ENCODE measurements at regions not wholly inside any gene's neighbourhood (a gene's known extent, or its start where the extent isn't known, plus 50 kb on each side); places are given as distances from the start of the nearest gene placed in this dataset.
"Not testable (repeated sequence)": the region's sequence is repeated elsewhere in the genome, so short reads cannot be mapped to it uniquely, and the experiment has no call there.

DNA sequence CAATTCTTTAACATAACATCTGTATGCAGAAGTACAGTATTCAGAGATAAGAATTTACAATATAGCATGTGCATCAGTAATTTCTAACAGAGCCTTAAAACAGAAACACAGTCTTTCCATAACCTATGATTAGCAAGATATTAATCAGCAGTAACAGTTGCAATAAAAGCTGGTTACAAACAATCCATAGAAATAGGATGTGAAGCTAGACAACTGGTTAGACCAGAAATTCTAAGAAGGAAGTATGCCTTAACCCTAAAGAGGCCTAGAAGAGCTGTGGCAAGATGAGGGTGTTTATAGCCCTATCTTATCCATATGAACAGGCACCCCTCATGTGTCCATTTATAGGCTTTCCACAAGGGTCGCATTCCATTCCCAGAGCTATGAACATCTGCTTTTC, 492.1 kb upstream of the CBLB start:
- DNase-seq = not testable (repeated sequence)

- DNase-seq = no peak
Measured at GRCh38 chr3:106364477-106364876, 495.7 kb upstream of the CBLB start.

DNA sequence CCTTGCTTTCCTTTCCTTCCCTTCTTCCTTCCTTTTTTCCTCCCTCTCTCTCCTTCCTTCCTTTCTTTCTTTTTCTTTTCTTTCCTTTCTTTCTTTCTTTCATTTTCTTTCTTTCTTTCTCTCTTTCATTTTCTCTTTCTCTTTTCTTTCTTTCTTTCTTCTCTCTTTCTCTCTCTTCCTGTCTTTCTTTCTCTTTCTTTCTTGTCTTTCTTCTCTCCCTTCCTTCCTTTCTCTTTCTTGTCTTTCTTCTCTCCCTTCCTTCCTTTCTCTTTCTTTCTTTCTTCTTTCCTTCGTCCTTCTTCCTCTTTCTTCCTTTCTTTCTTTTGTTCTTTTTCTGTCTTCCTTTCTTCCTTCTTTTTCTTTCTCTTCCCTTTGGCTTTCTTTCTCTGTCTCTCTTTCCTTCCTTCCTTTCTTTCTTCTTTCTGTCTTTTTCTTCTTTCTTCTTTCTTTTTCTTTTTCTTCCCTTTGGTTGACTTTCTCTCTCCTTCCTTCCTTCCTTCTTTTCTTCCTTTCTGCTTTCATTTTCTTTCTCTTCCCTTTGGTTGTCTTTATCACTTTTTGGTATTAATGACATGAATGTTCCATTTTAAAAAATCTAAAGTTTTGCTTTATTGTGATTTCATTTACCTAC, 496.4 kb upstream of the CBLB start:
- DNase-seq = no peak

- DNase-seq = no peak
Measured at GRCh38 chr3:106366352-106366751, 497.5 kb upstream of the CBLB start.

DNA sequence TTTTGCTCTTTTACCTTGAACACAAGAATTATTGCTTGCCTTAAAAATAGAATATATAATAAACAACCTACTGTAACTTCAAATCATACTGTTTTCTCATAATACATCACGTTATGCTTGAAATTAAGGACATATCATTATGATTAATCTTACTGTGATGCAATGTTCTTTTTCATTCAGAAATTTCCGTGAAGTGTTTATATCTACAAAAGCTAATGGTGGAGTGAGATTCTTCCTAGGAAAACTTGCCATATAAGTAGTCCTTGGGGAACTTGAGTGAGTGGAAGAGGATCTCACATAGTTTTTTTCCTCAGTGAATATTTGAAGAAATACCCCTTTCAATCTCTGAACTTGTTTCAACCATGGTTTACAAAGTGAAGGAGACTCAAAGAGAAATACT, 498.7 kb upstream of the CBLB start:
- DNase-seq = no peak

DNA sequence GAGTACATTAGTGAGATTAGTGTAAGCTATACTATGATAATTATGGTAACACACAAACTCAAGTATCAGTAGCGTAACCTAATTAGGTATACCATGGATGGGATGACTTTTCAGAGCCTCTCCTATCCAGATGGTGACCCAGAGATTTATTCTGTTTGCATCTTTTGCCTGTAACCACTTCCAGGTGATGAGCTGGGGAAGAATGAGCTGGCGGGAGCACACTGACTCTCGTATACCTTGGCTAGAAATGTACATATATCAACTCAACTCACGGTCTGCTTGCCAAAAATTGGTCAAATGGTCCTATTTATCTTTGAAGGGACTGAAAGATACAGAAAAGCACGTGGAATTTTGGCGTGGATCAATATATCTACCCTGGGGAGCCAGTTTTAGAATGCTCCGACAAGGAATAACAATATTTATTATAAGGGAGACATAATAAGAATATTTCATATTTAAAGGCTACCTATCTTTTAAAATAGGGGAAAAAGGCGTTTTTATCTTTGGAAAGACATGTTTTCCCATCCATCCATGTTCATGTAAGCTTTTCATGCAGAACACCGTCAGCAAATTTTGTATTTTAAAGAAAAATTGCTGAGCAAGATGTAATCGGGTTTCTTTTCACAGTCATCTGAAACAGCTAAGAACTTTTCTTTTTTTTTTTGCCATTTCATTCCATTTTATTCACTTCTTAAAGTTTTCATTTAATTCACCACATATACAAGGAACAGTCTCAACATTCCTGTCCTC, 502.6 kb upstream of the CBLB start:
- DNase-seq = peak; percentile 78 to 96

DNA sequence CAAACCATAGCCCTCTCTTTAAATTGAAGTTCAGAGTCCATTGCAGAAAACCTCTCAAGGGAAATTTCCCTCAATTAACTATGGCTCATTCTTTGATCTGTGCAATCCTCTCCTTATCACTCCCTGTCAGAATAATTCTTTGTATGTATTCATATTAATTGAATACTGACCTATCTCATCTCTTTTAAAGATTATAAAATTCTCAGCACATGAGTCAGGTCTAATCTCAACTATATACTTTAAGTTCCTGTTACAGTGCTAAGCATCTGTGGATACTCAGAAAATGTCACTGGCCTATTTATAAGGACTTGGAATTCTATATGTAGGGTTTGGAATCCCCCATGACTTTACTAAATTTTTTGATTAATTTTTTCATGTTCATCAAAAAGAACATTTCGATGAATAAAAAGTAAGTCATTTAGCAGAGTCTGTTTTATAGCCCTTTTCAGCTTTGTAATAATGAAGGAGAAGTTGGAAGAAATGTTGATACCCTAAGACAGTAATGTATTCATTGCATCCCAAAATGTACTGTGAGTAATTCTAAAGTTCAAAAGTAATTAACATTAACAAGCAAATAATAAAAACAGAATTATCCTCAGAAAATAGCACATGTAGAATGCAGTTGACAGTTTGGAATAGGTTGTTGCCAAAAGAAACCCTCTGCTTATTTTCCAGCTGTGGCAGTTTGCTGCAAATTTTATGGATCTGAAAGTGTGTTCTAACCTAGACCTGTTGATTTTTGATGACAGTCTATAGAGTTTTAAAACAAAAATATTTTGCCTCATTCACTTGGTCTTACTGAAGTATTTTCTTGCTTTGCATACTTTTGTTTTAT, 503.4 kb upstream of the CBLB start:
- DNase-seq = no peak

GRCh38 chr3:106372806-106373190, 504.0 kb upstream of the CBLB start:
- DNase-seq = no peak

DNA sequence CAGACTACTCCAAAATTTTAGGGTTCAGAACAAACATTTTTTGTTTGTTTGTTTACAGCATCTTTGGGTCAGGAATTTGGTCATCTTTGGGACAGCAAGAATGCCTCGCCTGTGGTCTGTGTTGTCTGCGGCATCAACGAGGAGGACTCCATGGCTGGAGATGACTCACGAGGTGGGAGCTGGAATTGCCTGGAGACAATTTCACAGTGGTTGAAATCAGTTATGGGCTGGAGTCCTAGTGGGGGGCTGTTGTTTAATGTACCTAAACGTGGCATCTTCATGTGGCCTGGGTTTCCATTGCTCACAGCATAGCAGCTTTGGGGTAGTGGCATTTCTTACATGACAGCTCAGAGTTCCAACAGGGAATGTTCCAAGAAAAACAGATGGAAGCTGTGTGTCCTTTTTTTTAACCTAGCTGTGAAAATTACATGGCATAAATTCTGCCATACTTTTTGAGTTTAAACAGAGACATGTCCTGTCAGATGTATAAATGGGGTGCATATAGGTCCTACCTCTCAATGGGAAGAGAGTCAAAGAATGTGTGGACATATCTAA, 507.3 kb upstream of the CBLB start:
- DNase-seq = no peak

DNA sequence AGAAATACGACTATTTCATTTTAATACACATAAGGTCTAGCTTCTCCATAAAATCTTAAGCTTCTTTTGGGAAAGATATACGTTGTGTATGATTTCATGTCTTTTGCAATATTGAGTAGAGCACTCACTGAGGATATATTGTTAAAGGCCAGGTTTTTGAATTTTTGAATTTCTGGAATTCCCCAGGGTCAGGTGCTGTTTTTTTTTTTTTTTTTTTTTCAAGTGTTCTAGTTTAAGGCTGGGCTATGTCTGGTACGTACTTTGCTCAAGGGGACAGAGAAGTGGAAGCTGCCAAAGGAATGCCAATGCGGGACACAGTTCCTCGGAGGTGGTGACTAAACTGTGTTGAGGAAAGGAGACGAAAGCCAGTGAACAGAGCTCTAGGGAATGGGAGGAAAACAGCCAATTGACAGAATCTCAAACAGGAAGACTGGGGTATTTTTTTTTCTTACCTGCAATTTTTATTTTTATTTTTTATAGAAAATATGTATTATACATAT, 510.5 kb upstream of the CBLB start:
- DNase-seq = no peak

DNA sequence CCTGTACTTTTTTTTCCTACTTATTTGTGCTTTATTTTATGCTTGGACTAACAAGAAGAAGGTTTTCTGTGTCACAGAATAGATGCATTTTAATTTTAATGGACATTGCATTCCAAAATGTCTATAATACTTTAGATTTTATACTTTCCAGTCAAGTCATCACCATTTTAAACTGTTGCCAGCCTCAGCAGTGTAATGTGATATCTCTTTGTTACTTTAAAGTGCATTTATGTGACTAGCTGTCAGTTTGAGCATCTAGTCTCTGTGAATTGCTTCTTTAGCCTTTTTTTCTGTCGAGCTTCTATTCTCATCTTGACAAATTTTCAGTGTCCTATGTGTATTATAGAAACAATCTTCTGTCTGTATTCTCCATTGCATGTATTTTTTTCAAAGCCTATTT, 511.4 kb upstream of the CBLB start:
- DNase-seq = peak in 1 of 2 experiments; percentile 49

DNA sequence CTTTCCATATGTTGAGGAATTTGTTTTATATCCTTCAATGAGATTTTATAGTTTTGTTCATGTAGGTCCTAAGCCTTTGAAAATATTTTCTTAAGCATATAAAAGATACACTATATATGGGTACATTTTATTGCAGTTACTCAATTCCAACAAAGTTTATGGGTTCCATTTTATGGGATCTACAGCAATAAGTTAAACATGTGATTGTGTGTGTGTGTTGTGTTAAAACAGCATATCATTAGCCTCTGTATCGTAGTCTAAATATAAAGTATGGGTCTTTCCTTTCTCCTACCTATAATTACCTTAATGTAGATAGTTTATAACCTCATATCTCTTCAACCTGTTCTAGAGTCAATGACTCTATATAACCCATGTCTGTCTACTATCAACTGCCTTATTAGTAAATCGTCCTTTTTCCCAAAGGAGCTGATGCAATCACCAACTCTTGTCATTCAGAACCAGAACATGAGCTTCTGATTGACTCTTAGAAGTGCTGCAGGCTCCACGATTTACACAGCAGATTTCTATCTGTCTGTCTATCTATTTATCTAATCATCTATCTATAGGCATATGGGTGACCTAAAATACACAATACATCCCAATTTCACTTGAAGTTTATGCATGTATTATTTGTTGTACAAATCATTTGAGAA, 512.6 kb upstream of the CBLB start:
- peak in 1 of 2 experiments; percentile 35 for DNase-seq

- DNase-seq = peak; percentile 57 to 83
Measured at GRCh38 chr3:106381939-106382335, 513.1 kb upstream of the CBLB start.

DNA sequence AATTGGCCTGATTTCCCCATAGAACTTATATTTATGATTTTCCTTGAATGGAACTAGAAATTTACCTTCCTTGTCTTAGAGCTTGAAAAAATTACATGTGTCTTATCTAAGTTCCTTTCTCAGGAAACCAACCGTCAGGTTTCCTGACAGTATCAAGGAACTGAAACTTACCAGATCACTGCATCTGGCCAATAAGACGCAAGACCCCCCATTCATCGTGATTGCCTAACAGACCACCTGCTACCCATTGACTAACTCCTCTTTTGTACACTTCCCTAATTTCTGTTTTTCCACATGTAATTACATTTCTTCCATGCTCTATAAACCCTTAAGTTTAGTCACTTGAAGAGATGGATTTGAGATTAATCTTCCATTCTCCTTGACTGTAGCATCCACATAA, 517.2 kb upstream of the CBLB start:
- DNase-seq = peak in 1 of 2 experiments; percentile 10

DNA sequence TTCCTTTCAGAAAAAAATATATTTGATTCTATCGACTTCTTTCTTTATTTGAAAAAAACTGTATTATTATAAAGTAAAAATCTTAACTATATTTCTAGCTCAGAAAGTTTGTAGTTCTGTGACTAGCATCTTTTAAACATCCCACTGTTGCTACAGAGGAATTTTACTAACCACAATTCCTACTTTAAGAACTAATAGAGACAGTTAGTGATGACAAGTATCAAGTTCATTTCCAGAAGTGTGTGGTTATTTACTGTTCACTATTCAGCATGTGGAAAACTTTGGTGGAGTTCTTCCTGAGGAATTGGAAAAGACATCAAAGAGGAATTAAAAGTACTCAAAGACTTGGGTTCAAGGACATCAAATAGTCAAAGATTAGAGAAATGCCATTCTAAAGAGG, 524.1 kb upstream of the CBLB start:
- no peak for DNase-seq

GRCh38 chr3:106397006-106397405, 528.2 kb upstream of the CBLB start:
- DNase-seq = no peak

DNA sequence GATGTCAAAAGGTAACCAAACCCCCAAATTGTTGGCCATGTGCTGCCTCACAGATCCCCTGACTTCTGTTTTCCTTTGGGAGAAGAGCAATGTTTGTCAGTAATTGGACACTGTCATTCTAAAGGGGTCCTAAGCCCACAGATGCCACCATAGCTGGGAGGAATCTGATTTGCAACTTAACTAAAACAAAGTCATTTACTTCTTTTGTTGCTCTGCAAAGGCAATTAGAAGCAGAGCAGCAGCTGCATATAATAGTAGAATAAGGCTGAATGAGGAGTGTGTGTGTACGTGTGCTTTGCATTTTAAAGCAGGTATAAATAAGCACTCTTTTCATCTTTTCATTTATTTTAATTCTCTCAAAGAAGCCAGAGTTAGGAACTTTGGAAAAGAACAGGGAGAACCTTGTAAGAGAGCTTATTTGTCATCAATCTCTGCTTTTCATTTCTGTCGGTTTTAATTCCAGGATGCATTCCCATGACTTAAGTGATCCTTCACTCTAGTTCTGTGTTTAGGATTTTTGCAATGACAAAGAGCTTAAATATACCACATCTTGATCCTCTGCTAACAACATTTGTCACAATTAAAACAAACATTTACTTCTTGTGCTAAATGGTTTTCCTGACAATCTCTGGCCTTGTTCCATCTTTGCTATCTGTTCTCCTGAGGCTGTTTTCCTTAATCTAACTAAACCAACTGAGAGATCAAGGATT, 530.2 kb upstream of the CBLB start:
- peak in 1 of 2 experiments; percentile 39 for DNase-seq

GRCh38 chr3:106399761-106400160, 530.9 kb upstream of the CBLB start:
- no peak for DNase-seq

DNA sequence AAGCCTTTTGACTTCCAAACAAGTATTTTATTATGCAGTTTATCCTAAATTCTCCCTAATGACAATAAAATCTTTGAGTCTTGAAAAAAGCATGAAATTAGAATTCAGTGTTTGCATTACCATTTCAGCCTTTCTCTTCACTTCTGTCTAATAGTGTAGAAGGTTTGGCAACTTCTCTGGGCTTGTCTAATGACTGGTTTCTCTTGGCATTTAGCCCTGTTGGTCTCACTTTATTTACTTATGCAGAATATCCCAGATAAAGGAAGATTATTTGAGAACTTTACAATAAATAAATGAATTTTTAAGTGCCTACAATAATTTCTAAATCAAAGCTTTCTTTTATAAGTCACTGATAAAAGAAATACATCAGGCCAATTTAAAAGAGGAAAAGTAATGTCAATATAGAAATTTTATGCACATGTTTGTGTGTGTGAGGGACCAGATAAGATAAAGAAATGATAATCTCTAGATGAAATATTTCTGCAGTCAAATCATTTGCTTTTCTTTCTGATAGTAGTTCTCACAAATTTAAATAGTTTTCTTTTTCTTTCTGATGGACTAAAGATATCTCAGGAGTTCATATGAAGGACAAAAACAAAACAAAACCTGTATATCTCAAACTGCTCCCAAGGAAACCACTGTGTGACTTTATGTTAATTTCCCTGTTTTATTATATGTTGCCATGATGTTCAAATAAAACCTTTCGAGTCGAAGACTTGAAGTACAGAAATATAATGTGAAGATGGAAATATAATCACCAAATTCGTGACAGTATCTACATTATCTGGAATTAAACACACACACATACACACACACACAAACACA, 533.1 kb upstream of the CBLB start:
- DNase-seq = no peak

GRCh38 chr3:106403371-106404145, 534.7 kb upstream of the CBLB start:
- peak; percentile 96 to 99 for DNase-seq
